ENCODE measurements at regions not wholly inside any gene's neighbourhood (a gene's known extent, or its start where the extent isn't known, plus 50 kb on each side); places are given as distances from the start of the nearest gene placed in this dataset.

DNA sequence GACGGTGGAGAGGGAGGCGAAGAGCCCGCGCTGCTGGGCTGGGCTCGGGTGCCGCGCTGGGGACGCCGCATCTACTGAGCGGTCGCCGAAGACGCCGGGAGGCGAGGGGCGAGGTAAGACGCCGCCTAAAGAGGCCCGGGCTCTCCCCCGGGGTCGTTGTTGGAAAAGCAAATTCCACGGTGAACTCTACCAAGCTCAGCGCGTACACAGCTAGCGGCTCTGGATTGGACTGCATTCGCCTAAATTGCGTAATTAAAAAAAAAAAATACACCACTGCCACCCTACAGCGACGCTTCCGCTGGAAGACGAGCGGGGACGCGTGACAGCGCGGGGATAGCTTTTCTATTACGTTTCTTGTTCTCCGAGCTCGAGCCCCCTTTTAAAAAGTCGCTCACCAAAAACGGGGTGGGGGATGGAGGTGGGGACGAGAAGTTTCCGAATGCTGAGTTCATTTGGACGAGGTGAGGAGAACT is 92.0 kb upstream of the PRDM1 start:
- TF ChIP-seq, protein P1, sequence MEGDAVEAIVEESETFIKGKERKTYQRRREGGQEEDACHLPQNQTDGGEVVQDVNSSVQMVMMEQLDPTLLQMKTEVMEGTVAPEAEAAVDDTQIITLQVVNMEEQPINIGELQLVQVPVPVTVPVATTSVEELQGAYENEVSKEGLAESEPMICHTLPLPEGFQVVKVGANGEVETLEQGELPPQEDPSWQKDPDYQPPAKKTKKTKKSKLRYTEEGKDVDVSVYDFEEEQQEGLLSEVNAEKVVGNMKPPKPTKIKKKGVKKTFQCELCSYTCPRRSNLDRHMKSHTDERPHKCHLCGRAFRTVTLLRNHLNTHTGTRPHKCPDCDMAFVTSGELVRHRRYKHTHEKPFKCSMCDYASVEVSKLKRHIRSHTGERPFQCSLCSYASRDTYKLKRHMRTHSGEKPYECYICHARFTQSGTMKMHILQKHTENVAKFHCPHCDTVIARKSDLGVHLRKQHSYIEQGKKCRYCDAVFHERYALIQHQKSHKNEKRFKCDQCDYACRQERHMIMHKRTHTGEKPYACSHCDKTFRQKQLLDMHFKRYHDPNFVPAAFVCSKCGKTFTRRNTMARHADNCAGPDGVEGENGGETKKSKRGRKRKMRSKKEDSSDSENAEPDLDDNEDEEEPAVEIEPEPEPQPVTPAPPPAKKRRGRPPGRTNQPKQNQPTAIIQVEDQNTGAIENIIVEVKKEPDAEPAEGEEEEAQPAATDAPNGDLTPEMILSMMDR (IDR thresholded peaks at IDR 0.05; ENCODE audit: extremely low read depth in 1 of 2, insufficient read depth in 1 of 2, low read depth in 1 of 2, low read length in 2 of 2), result no peak
- TF ChIP-seq EZH2 (IDR thresholded peaks at IDR 0.05; ENCODE audit: borderline replicate concordance, low read depth, low read length, severe bottlenecking), result peak; percentile 77
- TF ChIP-seq, protein P2, sequence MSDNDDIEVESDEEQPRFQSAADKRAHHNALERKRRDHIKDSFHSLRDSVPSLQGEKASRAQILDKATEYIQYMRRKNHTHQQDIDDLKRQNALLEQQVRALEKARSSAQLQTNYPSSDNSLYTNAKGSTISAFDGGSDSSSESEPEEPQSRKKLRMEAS (IDR thresholded peaks at IDR 0.05; ENCODE audit: insufficient read depth, insufficient read length), result no peak
- no peak for TF ChIP-seq POLR2A (IDR thresholded peaks at IDR 0.05; ENCODE audit: low read depth, low read length)
- no peak for TF ChIP-seq POLR2AphosphoS5 (IDR thresholded peaks at IDR 0.05; ENCODE audit: insufficient read depth, low read depth, low read length)
